ENCODE measurements at regions not wholly inside any gene's neighbourhood (a gene's known extent, or its start where the extent isn't known, plus 50 kb on each side); places are given as distances from the start of the nearest gene placed in this dataset.
"Not testable (repeated sequence)": the region's sequence is repeated elsewhere in the genome, so short reads cannot be mapped to it uniquely, and the experiment has no call there.

- TF ChIP-seq, protein P1, sequence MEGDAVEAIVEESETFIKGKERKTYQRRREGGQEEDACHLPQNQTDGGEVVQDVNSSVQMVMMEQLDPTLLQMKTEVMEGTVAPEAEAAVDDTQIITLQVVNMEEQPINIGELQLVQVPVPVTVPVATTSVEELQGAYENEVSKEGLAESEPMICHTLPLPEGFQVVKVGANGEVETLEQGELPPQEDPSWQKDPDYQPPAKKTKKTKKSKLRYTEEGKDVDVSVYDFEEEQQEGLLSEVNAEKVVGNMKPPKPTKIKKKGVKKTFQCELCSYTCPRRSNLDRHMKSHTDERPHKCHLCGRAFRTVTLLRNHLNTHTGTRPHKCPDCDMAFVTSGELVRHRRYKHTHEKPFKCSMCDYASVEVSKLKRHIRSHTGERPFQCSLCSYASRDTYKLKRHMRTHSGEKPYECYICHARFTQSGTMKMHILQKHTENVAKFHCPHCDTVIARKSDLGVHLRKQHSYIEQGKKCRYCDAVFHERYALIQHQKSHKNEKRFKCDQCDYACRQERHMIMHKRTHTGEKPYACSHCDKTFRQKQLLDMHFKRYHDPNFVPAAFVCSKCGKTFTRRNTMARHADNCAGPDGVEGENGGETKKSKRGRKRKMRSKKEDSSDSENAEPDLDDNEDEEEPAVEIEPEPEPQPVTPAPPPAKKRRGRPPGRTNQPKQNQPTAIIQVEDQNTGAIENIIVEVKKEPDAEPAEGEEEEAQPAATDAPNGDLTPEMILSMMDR (conservative IDR thresholded peaks at IDR 0.05; ENCODE audit: low read depth, low read length), result not testable (repeated sequence)
- not testable (repeated sequence) for TF ChIP-seq EZH2 (IDR thresholded peaks at IDR 0.05; ENCODE audit: borderline replicate concordance, low read depth, low read length, poor library complexity, severe bottlenecking)
Measured at GRCh38 chr7:119032136-119032535, 807.6 kb downstream of the ANKRD7 start.

Data from A673 (cell line).